Aorta (tissue), 5 donors: ENCODE measurements at regions not wholly inside any gene's neighbourhood (a gene's known extent, or its start where the extent isn't known, plus 50 kb on each side); places are given as distances from the start of the nearest gene placed in this dataset.

Experiments used
- ATAC-seq: fragments of 200-7000 bp; cut with Tn5 transposase; one replicate; pipeline ENCODE4 v1.9.1; 2022; ENCODE audit warnings: moderate library complexity; ENCODE audit not compliant: low FRiP score
- DNase-seq, 2 donors: peaks; one replicate each; pipeline ENCODE4 v3.0.0-alpha.2; 2020
- H3K27ac ChIP-seq, 2 donors: one replicate each; pipeline ENCODE4 v1.5.1; 2013; ENCODE audit warnings: low read length in 2 of 2, mild to moderate bottlenecking in 2 of 2, moderate library complexity in 2 of 2, control low read depth in 1 of 2, inconsistent platforms in 1 of 2, low read depth in 1 of 2
- H3K27me3 ChIP-seq, 2 donors: one replicate each; pipeline ENCODE4 v1.6.1; 2013; ENCODE audit warnings: control low read depth in 1 of 2, low read length in 1 of 2, mild to moderate bottlenecking in 1 of 2, moderate library complexity in 1 of 2; ENCODE audit not compliant: insufficient read depth in 2 of 2, control insufficient read depth in 1 of 2
- H3K36me3 ChIP-seq, 2 donors: one replicate each; pipeline ENCODE4 v1.6.1; 2013; ENCODE audit warnings: control low read depth in 1 of 2, low read length in 1 of 2, mild to moderate bottlenecking in 1 of 2; ENCODE audit not compliant: insufficient read depth in 2 of 2, control insufficient read depth in 1 of 2
- H3K4me1 ChIP-seq, 2 donors: one replicate each; pipeline ENCODE4 v1.6.1; 2013; ENCODE audit warnings: low read length in 2 of 2, control low read depth in 1 of 2, mild to moderate bottlenecking in 1 of 2, moderate library complexity in 1 of 2; ENCODE audit not compliant: insufficient read depth in 2 of 2, control insufficient read depth in 1 of 2
- H3K4me3 ChIP-seq, 2 donors: one replicate each; pipeline ENCODE4 v1.5.1; 2013; ENCODE audit warnings: low read length in 2 of 2, control low read depth in 1 of 2, mild to moderate bottlenecking in 1 of 2
- H3K9me3 ChIP-seq: one replicate; pipeline ENCODE4 v1.6.1; 2013; ENCODE audit warnings: mild to moderate bottlenecking, low read length; ENCODE audit not compliant: control insufficient read depth
- WGBS, 2 donors: extraction: QIAGEN DNeasy Blood & Tissue Kit; methylation state at CpG; one replicate each; pipeline ENCODE4 v1.1.7; 2013; 5-methylcytosine and 5-hydroxymethylcytosine counted together
- intact Hi-C, 2 donors: fragments of 100-400 bp; cut with DNase I; formaldehyde crosslinking; loops; one replicate each; pipeline versions ENCODE4 v1.14.2 to v1.15.0; 2022
- donor health status: healthy with polysubstance abuse.
- donor health status: Bipolar disorder and iron deficiency.
- donor health status: DM: no; HTN: no; CAD: no.
- donor health status: DM: no; HTN: no; CAD: no.
- donor health status: DM: yes; HTN: yes; CAD: no.

DNA sequence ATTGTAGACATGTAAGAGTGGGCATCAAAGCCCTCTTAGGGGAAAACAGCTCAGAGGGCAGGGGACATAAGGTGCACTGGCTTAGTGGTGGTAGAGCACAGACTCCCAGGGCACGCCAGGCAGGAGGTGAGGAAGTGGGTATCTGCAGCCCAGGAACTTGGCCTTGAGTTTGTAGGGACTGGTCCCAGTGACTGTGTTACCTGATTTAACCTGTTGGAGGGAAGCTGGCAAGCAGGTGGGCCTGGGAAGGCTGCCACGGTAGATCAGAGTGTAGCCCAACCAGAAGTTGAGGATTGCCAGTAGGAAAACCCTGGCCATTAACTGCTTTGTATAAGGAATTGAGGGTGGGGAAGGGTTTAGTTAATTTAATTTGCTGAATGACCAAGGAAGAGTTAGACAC is 417.5 kb upstream of the C2CD4B start:
- DNase-seq (no peak), ATAC-seq (no peak)
- intact Hi-C loops: no loop called here
- 31 to 36% methylated on average over 2 of the region's 2 CpGs for WGBS, 2 donors
- Histone ChIP-seq H3K4me3 (no peak overlapping the region), H3K9me3 (no peaks in the 10 kb centered on the region), H3K27ac (peak overlapping the region in 1 of 2 donors; percentile 45), H3K4me1 (peaks cover 7 to 16% of the 10 kb centered on the region in 2 donors), H3K27me3 (no peaks in the 10 kb centered on the region), H3K36me3 (no peaks in the 10 kb centered on the region)

- H3K27ac ChIP-seq: peak overlapping the region; percentile 74 to 84
- 29 to 31% methylated on average over 7 of the region's 7 CpGs for WGBS, 2 donors
- no peaks in the 10 kb centered on the region for H3K36me3 ChIP-seq
- peaks cover 4 to 20% of the 10 kb centered on the region in 2 donors for H3K4me1 ChIP-seq
- H3K4me3 ChIP-seq: no peak overlapping the region
- DNase-seq (no peak), ATAC-seq (peak; percentile 80)
- no peaks in the 10 kb centered on the region for H3K9me3 ChIP-seq
- intact Hi-C loops: no loop called here
- no peaks in the 10 kb centered on the region for H3K27me3 ChIP-seq
These were observed 419.5 kb upstream of the C2CD4B start for GRCh38 chr15:62584301-62585235.

DNA sequence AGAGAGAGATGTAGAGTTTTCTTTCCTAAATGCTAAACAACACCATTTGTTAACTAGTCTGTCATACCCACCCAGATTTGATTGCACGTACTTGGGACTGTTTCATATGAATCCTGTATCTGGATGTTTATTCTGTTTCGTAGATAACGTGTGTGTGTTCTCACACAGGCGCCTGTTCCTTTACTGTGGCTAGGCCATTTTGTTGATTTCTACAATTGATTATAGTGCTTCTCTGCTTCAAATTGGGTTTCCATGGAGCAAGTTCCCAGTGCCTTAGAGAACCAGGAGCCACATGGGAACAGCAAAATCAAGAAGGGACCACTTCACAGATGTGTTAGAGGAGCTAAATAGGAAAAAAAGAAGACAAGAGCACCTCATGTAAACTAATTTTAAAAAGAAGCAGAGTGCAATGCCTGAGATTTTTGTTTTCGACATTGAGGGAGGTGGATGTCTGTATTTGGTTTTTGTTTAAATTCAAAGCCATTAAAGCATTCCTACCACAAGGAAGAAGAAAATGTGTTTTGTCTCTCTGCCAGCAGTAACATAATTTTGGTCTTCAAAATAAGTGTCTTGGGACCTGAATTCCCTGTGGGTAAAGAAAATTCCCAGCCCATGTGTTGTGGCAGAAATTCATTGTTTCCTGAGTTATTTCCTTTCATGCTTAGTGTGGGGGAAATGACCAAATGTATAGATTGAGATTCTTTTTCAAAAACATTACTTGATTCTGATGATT is 424.0 kb upstream of the C2CD4B start:
- peaks cover 0 to 2% of the 10 kb centered on the region in 2 donors for H3K36me3 ChIP-seq
- intact Hi-C loops: no loop called here
- H3K9me3 ChIP-seq: no peaks in the 10 kb centered on the region
- peak overlapping the region; percentile 6 to 43 for H3K27ac ChIP-seq
- DNase-seq: no peak
- peaks cover 11 to 22% of the 10 kb centered on the region in 2 donors for H3K4me1 ChIP-seq
- H3K27me3 ChIP-seq: no peaks in the 10 kb centered on the region
- H3K4me3 ChIP-seq: no peak overlapping the region
- WGBS, 2 donors: 15 to 20% methylated on average over 5 of the region's 5 CpGs
- no peak for ATAC-seq

DNA sequence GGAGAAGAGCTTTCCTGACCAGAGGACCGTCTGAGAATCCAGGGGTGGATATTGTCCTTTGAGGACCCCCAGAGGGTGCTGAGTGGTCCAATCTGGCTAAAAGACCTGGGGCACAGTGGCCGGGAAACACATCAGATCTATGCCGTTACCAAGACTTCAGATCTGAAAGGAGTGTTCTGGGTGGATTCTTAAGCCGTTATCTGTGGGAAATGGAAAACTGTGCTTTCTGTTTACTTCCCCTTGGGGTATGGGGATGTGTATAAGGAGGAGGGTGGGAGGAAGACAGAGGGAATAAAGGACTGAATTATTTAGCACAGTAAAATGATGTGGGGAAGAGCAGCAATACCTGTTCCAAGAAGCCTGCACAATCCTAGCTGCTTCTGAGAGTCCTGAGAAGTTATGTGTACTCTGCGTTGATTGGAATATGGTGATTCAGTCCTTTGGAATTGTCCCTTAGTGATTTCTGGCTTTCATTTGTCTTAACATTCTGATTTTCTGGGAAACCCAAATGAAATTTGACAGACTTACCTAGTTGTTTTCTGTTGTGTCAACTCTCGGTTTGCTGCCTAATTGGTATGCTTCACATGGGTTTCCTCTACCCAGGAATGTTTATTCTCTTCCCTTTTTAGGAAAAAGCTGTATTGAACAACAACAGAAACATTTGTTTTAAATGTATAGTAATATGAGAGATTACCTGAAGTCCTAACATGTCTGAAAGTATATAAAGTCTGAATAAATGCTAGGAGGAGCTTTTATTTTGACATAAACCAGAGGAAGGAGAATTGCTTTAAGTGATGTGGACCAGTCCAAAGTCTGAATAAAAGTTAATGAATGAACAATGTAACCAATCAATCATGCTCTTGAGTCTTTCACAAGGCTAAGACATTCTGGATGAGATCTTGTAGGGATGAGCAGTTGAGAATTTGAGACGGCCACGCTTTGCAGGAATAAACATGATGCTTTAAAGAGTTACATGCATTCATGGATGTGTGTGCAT is 427.1 kb upstream of the C2CD4B start:
- Histone ChIP-seq H3K36me3 (peaks cover 0 to 2% of the 10 kb centered on the region in 2 donors), H3K9me3 (no peaks in the 10 kb centered on the region), H3K4me3 (peak overlapping the region in 1 of 2 donors; percentile 48), H3K4me1 (peaks cover 10 to 11% of the 10 kb centered on the region in 2 donors), H3K27ac (peak overlapping the region; percentile 73 to 88), H3K27me3 (no peaks in the 10 kb centered on the region)
- ATAC-seq (peak; percentile 72), DNase-seq (no peak)
- 10 to 18% methylated on average over 8 of the region's 8 CpGs for WGBS, 2 donors
- intact Hi-C loops: loop anchor here in 1 of 2 donors (5.0 kb wide), 1 partner anchor 45 kb away; no protein-coding TSS in a partner anchor

DNA sequence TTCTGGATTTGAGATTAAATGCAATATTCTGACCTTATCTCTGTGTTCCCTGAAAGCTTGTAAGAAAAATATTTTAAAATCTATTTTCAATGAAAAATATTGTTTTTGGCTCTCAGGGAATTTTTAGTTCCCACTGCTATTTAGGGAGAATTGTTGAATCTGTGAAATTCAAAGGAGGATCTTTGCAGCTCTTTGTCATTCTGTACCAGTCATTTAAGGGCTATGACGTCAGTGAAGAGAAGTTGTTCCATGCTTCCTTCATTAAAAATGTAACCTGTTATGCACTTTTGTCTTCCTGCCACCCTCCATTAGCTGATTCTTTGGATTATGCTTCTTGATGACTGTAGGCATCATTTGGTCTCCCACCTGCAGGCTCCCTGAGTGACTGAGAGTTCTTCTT is 427.8 kb upstream of the C2CD4B start:
- no peak overlapping the region for H3K4me3 ChIP-seq
- no peak for DNase-seq
- H3K27me3 ChIP-seq: no peaks in the 10 kb centered on the region
- H3K36me3 ChIP-seq: peaks cover 0 to 2% of the 10 kb centered on the region in 2 donors
- H3K27ac ChIP-seq: peak overlapping the region; percentile 73 to 89
- ATAC-seq: peak; percentile 79
- H3K9me3 ChIP-seq: no peaks in the 10 kb centered on the region
- 0 to 6% methylated on average over 1 of the region's 1 CpG for WGBS, 2 donors
- H3K4me1 ChIP-seq: peaks cover 10 to 11% of the 10 kb centered on the region in 2 donors
- intact Hi-C loops: loop anchor here in 1 of 2 donors (5.0 kb wide), 1 partner anchor 46 kb away; no protein-coding TSS in a partner anchor

DNA sequence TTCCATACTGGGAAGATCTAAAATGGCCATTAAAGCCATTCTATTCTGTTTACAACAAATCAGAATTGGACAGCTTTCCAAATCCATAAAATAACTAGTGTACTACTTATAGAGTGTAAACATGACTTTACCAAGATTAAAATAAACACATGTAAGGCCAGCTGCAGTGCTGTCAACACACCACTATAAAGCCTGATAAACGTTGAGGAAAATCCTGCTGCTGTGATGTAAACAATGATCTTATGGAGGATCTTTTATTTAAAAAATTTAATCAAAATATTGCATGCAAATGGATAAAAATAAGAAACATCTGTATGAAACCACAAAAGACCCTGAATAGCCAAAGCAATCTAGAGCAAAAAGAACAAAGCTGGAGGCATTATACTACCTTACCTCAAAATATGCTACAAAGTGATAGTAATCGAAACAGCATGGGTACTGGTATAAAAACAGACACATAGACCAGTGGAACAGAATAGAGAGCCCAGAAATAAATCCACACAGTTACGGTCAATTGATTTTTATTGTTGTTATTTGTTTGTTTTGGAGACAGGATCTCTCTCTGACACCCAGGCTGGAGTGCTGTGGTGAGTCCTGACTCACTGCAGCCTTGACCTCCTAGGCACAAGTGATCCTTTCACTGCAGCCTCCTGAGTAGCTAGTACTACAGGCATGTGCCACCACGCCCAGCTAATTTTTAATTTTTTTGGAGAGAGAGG is 428.8 kb upstream of the C2CD4B start:
- no peak overlapping the region for H3K4me3 ChIP-seq
- no peaks in the 10 kb centered on the region for H3K27me3 ChIP-seq
- H3K4me1 ChIP-seq: peaks cover 11 to 12% of the 10 kb centered on the region in 2 donors
- H3K36me3 ChIP-seq: peaks cover 0 to 2% of the 10 kb centered on the region in 2 donors
- ATAC-seq (no peak), DNase-seq (no peak)
- H3K9me3 ChIP-seq: no peaks in the 10 kb centered on the region
- intact Hi-C loops: loop anchor here in 1 of 2 donors (5.0 kb wide), 1 partner anchor 47 kb away; no protein-coding TSS in a partner anchor
- no peak overlapping the region for H3K27ac ChIP-seq
- 50 to 54% methylated on average over 4 of the region's 4 CpGs for WGBS, 2 donors

- Histone ChIP-seq H3K4me3 (no peak overlapping the region), H3K9me3 (no peaks in the 10 kb centered on the region), H3K27ac (no peak overlapping the region), H3K4me1 (peaks cover 3 to 6% of the 10 kb centered on the region in 2 donors), H3K36me3 (no peaks in the 10 kb centered on the region), H3K27me3 (no peaks in the 10 kb centered on the region)
- no peak for ATAC-seq
- intact Hi-C loops: no loop called here
- WGBS, 2 donors: 60 to 75% methylated on average over 9 of the region's 9 CpGs
- no peak for DNase-seq
These were observed 433.1 kb upstream of the C2CD4B start for GRCh38 chr15:62598217-62598616.
